KG1 (cell line): ENCODE measurements at regions not wholly inside any gene's neighbourhood (a gene's known extent, or its start where the extent isn't known, plus 50 kb on each side); places are given as distances from the start of the nearest gene placed in this dataset.
"Not testable (repeated sequence)": the region's sequence is repeated elsewhere in the genome, so short reads cannot be mapped to it uniquely, and the experiment has no call there.

Experiments
- DNase-seq: peaks from one replicate; lab custom pipeline; 2025; lab: John Stamatoyannopoulos, UW

- DNase-seq, result peak; percentile 9
Measured at GRCh38 chr1:41980827-41981653, 62.3 kb upstream of the HIVEP3 start.

- DNase-seq, result no peak
Measured at GRCh38 chr1:41978986-41979385, 60.3 kb upstream of the HIVEP3 start.

GRCh38 chr1:41977326-41977725 is 58.6 kb upstream of the HIVEP3 start:
- DNase-seq, result no peak

- DNase-seq, result no peak
Measured at GRCh38 chr1:41976671-41977070, 57.9 kb upstream of the HIVEP3 start.

- no peak for DNase-seq
Measured at GRCh38 chr1:41975850-41976569, 57.3 kb upstream of the HIVEP3 start.

GRCh38 chr1:41975121-41975520 is 56.4 kb upstream of the HIVEP3 start:
- DNase-seq, result no peak

GRCh38 chr1:41968557-41968956 is 49.8 kb upstream of the HIVEP3 start:
- DNase-seq, result not testable (repeated sequence)
